PC-9 (cell line): ENCODE measurements at regions not wholly inside any gene's neighbourhood (a gene's known extent, or its start where the extent isn't known, plus 50 kb on each side); places are given as distances from the start of the nearest gene placed in this dataset.

Source experiments
- BruUV-seq: library from RNA; stranded (reverse); fragments of 400-500 nt; replicated peaks from 2 replicates; lab custom pipeline; 2021; lab: Mats Ljungman, UMichigan
- CTCF ChIA-PET: fragments of 300-600 bp; sonication (Branson Sonifier 250); formaldehyde crosslinking; loops from one replicate; lab custom pipeline; 2022; ENCODE audit warnings: antibody characterized with exemption; lab: Charles Lee
- POLR2A ChIA-PET: fragments of 300-600 bp; sonication (Branson Sonifier 250); formaldehyde crosslinking; loops from one replicate; lab custom pipeline; 2022; ENCODE audit warnings: antibody characterized with exemption; ENCODE audit not compliant: unreplicated experiment; lab: Charles Lee
- DNase-seq, 2 experiments: peaks; one replicate each; pipeline versions ENCODE4 v3.0.0 to v3.0.0-alpha.2; 2015 to 2022; ENCODE audit warnings: mixed read lengths in 1 of 2
- H2AFZ ChIP-seq: fragments of 200-600 bp; sonication (generic); 2 replicates; pipeline ENCODE4 v1.8.1; 2017; ENCODE audit warnings: antibody characterized with exemption
- H3F3A ChIP-seq: fragments of 200-600 bp; sonication (generic); 2 replicates; pipeline ENCODE4 v1.8.1; 2017; ENCODE audit warnings: antibody characterized with exemption, mild to moderate bottlenecking, low read depth; ENCODE audit not compliant: insufficient read depth
- H3K27ac ChIP-seq: fragments of 200-600 bp; sonication (generic); 2 replicates; pipeline ENCODE4 v1.6.1; 2016; ENCODE audit warnings: mixed run types
- H3K27me3 ChIP-seq: fragments of 200-600 bp; sonication (generic); 2 replicates; pipeline ENCODE4 v1.6.1; 2016; ENCODE audit warnings: low read depth, mixed run types; ENCODE audit not compliant: insufficient read depth
- H3K36me3 ChIP-seq: fragments of 200-600 bp; sonication (generic); 2 replicates; pipeline ENCODE4 v1.6.1; 2016; ENCODE audit warnings: low read depth, mixed run types
- H3K4me1 ChIP-seq: fragments of 200-600 bp; sonication (generic); replicated peaks from 2 replicates; pipeline ENCODE4 v1.6.1; 2016; ENCODE audit warnings: mixed run types; ENCODE audit not compliant: insufficient read depth
- H3K4me2 ChIP-seq: fragments of 200-600 bp; sonication (generic); 2 replicates; pipeline ENCODE4 v1.6.1; 2017; ENCODE audit warnings: mixed run types
- H3K4me3 ChIP-seq: fragments of 200-600 bp; sonication (generic); 2 replicates; pipeline ENCODE4 v1.6.1; 2016; ENCODE audit warnings: mixed run types
- H3K79me2 ChIP-seq: fragments of 200-600 bp; sonication (generic); 2 replicates; pipeline ENCODE4 v1.6.1; 2017; ENCODE audit warnings: low read depth, mixed run types
- H3K9me2 ChIP-seq: fragments of 200-600 bp; sonication (generic); 2 replicates; pipeline ENCODE4 v1.8.1; 2017; ENCODE audit warnings: mild to moderate bottlenecking; ENCODE audit not compliant: insufficient read depth
- H3K9me3 ChIP-seq: fragments of 200-600 bp; sonication (generic); 2 replicates; pipeline ENCODE4 v1.8.1; 2016; ENCODE audit warnings: low read depth; ENCODE audit not compliant: insufficient read depth
- H4K20me1 ChIP-seq: fragments of 200-600 bp; sonication (generic); 2 replicates; pipeline ENCODE4 v1.8.1; 2017; ENCODE audit not compliant: insufficient read depth
- CTCF ChIP-seq: fragments of 200-600 bp; sonication (generic); conservative IDR thresholded peaks from 2 replicates; pipeline ENCODE4 v1.6.1; 2017; ENCODE audit warnings: mixed run types, antibody characterized with exemption, mild to moderate bottlenecking, moderate library complexity
- EZH2 ChIP-seq: fragments of 200-600 bp; sonication (generic); IDR thresholded peaks from 2 replicates; pipeline ENCODE4 v1.8.0; 2017; ENCODE audit warnings: antibody characterized with exemption, low read depth
- intact Hi-C: fragments of 100-400 bp; cut with micrococcal nuclease; formaldehyde crosslinking; loops from one replicate; pipeline ENCODE4 v1.10.0; 2022; ENCODE audit not compliant: unreplicated experiment

GRCh38 chr1:185404291-185404690 lies 87.2 kb upstream of the IVNS1ABP start:
- BruUV-seq, result no TSS peak

GRCh38 chr1:185402930-185403329 lies 85.9 kb upstream of the IVNS1ABP start:
- no peaks in the 10 kb centered on the region for H3K9me2 ChIP-seq
- no peak for TF ChIP-seq EZH2
- no peak for TF ChIP-seq CTCF
- H3K4me3 ChIP-seq, result no peak overlapping the region
- no peaks in the 10 kb centered on the region for H3K9me3 ChIP-seq
- DNase-seq, result no peak
- no peaks in the 10 kb centered on the region for H3K36me3 ChIP-seq
- intact Hi-C loops, result no loop called here
- no peaks in the 10 kb centered on the region for H3F3A ChIP-seq
- H3K4me2 ChIP-seq, result no peak overlapping the region
- H3K27ac ChIP-seq, result no peak overlapping the region
- no TSS peak for BruUV-seq
- H4K20me1 ChIP-seq, result no peaks in the 10 kb centered on the region
- no peaks in the 10 kb centered on the region for H3K4me1 ChIP-seq
- ChIA-PET POLR2A (no interaction called here), CTCF (no interaction called here)
- H3K79me2 ChIP-seq, result no peaks in the 10 kb centered on the region
- H3K27me3 ChIP-seq, result no peaks in the 10 kb centered on the region
- H2AFZ ChIP-seq, result no peak overlapping the region

More at GRCh38 chr1:185404291-185404690, 87.2 kb upstream of the IVNS1ABP start:
- Histone ChIP-seq H3K4me3 (no peak overlapping the region), H3K9me2 (no peaks in the 10 kb centered on the region), H3K9me3 (no peaks in the 10 kb centered on the region), H3K79me2 (no peaks in the 10 kb centered on the region), H3K27me3 (no peaks in the 10 kb centered on the region), H3K27ac (no peak overlapping the region), H2AFZ (no peak overlapping the region), H3K36me3 (no peaks in the 10 kb centered on the region), H3K4me2 (no peak overlapping the region), H4K20me1 (no peaks in the 10 kb centered on the region), H3F3A (no peaks in the 10 kb centered on the region), H3K4me1 (no peaks in the 10 kb centered on the region)
- intact Hi-C loops, result no loop called here
- ChIA-PET POLR2A (no interaction called here), CTCF (no interaction called here)
- TF ChIP-seq EZH2, result no peak
- TF ChIP-seq CTCF, result no peak
- no peak for DNase-seq

GRCh38 chr1:185401019-185401418 lies 84.0 kb upstream of the IVNS1ABP start:
- H3K4me3 ChIP-seq, result no peak overlapping the region
- no peak for DNase-seq
- POLR2A ChIA-PET, result no interaction called here
- TF ChIP-seq CTCF, result no peak
- TF ChIP-seq EZH2, result no peak
- H3K27ac ChIP-seq, result no peak overlapping the region
- no peak overlapping the region for H2AFZ ChIP-seq
- no peak overlapping the region for H3K4me2 ChIP-seq
- no TSS peak for BruUV-seq
- no peaks in the 10 kb centered on the region for H3K36me3 ChIP-seq
- intact Hi-C loops, result no loop called here
- no peaks in the 10 kb centered on the region for H3K9me3 ChIP-seq
- no peaks in the 10 kb centered on the region for H3K4me1 ChIP-seq
- H3K27me3 ChIP-seq, result no peaks in the 10 kb centered on the region
- CTCF ChIA-PET, result no interaction called here
- H3K79me2 ChIP-seq, result no peaks in the 10 kb centered on the region
- no peaks in the 10 kb centered on the region for H3K9me2 ChIP-seq
- no peaks in the 10 kb centered on the region for H4K20me1 ChIP-seq
- no peaks in the 10 kb centered on the region for H3F3A ChIP-seq
